HEK293 (cell line): ENCODE measurements at regions not wholly inside any gene's neighbourhood (a gene's known extent, or its start where the extent isn't known, plus 50 kb on each side); places are given as distances from the start of the nearest gene placed in this dataset.

Experiments
- CTCF ChIA-PET: fragments of 350-600 bp; formaldehyde crosslinking; extraction: SDS; loops from one replicate; lab custom pipeline; 2021; ENCODE audit warnings: antibody characterized with exemption; lab: Yijun Ruan, JAX
- POLR2A ChIA-PET: fragments of 300-600 bp; formaldehyde crosslinking; extraction: SDS; loops from one replicate; lab custom pipeline; 2020; ENCODE audit warnings: antibody characterized with exemption, inconsistent platforms; lab: Yijun Ruan, JAX
- H3K27ac ChIP-seq: fragments of 200-500 bp; sonication (Bioruptor generic); 2 replicates; pipeline ENCODE4 v1.5.1; 2014; ENCODE audit warnings: low read depth, low read length, control low read depth, inconsistent platforms; ENCODE audit errors: extremely low read depth
- H3K36me3 ChIP-seq, 2 experiments: fragments of 200-500 bp in 1 of 2; sonication (Bioruptor generic) in 1 of 2; 1 replicate in 1 of 2; 2 replicates in 1 of 2; pipeline ENCODE4 v1.5.1; 2014 to 2017; ENCODE audit warnings: inconsistent platforms in 2 of 2, low read length in 2 of 2; ENCODE audit not compliant: control insufficient read depth in 2 of 2, insufficient read depth in 1 of 2
- H3K4me1 ChIP-seq: fragments of 200-500 bp; sonication (Bioruptor generic); 2 replicates; pipeline ENCODE4 v1.5.1; 2014; ENCODE audit warnings: mild to moderate bottlenecking, low read length, inconsistent platforms; ENCODE audit not compliant: control insufficient read depth, insufficient read depth
- H3K4me3 ChIP-seq: 2 replicates; pipeline ENCODE4 v1.5.1; 2011; ENCODE audit warnings: low read depth, mild to moderate bottlenecking, control low read depth, low read length, moderate library complexity
- H3K9me3 ChIP-seq: fragments of 200-500 bp; sonication (Bioruptor generic); 2 replicates; pipeline ENCODE4 v1.5.1; 2014; ENCODE audit warnings: low read depth, low read length, inconsistent platforms; ENCODE audit not compliant: control insufficient read depth, insufficient read depth
- BCL11A ChIP-seq: fragments of 450-650 bp; formaldehyde crosslinking; IDR thresholded peaks from 2 replicates; pipeline ENCODE4 v1.5.1; 2016; ENCODE audit warnings: low read depth, missing biosample characterization, missing genetic modification characterization
- EGR2 ChIP-seq: fragments of 450-650 bp; formaldehyde crosslinking; IDR thresholded peaks from 2 replicates; pipeline ENCODE4 v1.5.1; 2016; ENCODE audit warnings: low read depth, missing biosample characterization, missing genetic modification characterization
- HOXC10 ChIP-seq: sonication (generic); formaldehyde crosslinking; IDR thresholded peaks from 2 replicates; pipeline ENCODE4 v1.8.1; 2023; ENCODE audit warnings: mild to moderate bottlenecking, missing genetic modification reagents
- HOXD13 ChIP-seq: sonication (generic); formaldehyde crosslinking; IDR thresholded peaks from 2 replicates; pipeline ENCODE4 v1.8.0; 2022; ENCODE audit warnings: missing genetic modification reagents, borderline replicate concordance
- TRIM28 ChIP-seq: IDR thresholded peaks from 2 replicates; pipeline ENCODE4 v1.6.1; 2011; ENCODE audit warnings: low read length, control low read depth, borderline replicate concordance
- YY1 ChIP-seq: fragments of 450-650 bp; formaldehyde crosslinking; IDR thresholded peaks from 2 replicates; pipeline ENCODE4 v1.5.1; 2018; ENCODE audit warnings: missing biosample characterization, missing genetic modification characterization
- ZFHX2 ChIP-seq: fragments of 450-650 bp; formaldehyde crosslinking; conservative IDR thresholded peaks from 2 replicates; pipeline ENCODE4 v1.5.1; 2016; ENCODE audit warnings: missing biosample characterization, missing genetic modification characterization
- ZNF10 ChIP-seq: fragments of 450-650 bp; formaldehyde crosslinking; IDR thresholded peaks from 2 replicates; pipeline ENCODE4 v1.5.1; 2017; ENCODE audit warnings: missing biosample characterization, missing genetic modification characterization
- ZNF114 ChIP-seq: fragments of 450-650 bp; formaldehyde crosslinking; IDR thresholded peaks from 2 replicates; pipeline ENCODE4 v1.5.0; 2017; ENCODE audit warnings: missing biosample characterization, missing genetic modification characterization
- ZNF2 ChIP-seq: fragments of 450-650 bp; formaldehyde crosslinking; IDR thresholded peaks from 2 replicates; pipeline ENCODE4 v1.5.1; 2016; ENCODE audit warnings: missing biosample characterization, missing genetic modification characterization
- ZNF274 ChIP-seq, 2 experiments: fragments of 200-500 bp in 1 of 2; fragments of 450-650 bp in 1 of 2; sonication (Bioruptor generic) in 1 of 2; formaldehyde crosslinking in 1 of 2; IDR thresholded peaks; 2 replicates each; pipeline versions ENCODE4 v1.5.1 to v1.6.1; 2014 to 2016; ENCODE audit warnings: borderline replicate concordance in 1 of 2, inconsistent platforms in 1 of 2, low read length in 1 of 2, missing biosample characterization in 1 of 2, missing genetic modification characterization in 1 of 2
- ZNF311 ChIP-seq: fragments of 450-650 bp; formaldehyde crosslinking; IDR thresholded peaks from 2 replicates; pipeline ENCODE4 v1.5.1; 2017; ENCODE audit warnings: missing biosample characterization, missing genetic modification characterization, borderline replicate concordance
- ZNF423 ChIP-seq: fragments of 450-650 bp; formaldehyde crosslinking; IDR thresholded peaks from 2 replicates; pipeline ENCODE4 v1.5.1; 2016; ENCODE audit warnings: missing biosample characterization, missing genetic modification characterization
- ZNF530 ChIP-seq: fragments of 450-650 bp; formaldehyde crosslinking; IDR thresholded peaks from 2 replicates; pipeline ENCODE4 v1.5.1; 2016; ENCODE audit warnings: low read depth, missing biosample characterization, missing genetic modification characterization
- ZSCAN30 ChIP-seq: fragments of 450-650 bp; IDR thresholded peaks from 2 replicates; pipeline ENCODE4 v1.5.1; 2018; ENCODE audit warnings: missing biosample characterization, mild to moderate bottlenecking, missing genetic modification characterization, moderate library complexity
- TF ChIP-seq, protein P1 (sequence below): fragments of 450-650 bp; formaldehyde crosslinking; IDR thresholded peaks from 2 replicates; pipeline ENCODE4 v1.5.1; 2016; ENCODE audit warnings: missing biosample characterization, missing genetic modification characterization
- TF ChIP-seq, protein P2 (sequence below): fragments of 450-650 bp; formaldehyde crosslinking; optimal IDR thresholded peaks from 2 replicates; pipeline ENCODE3; 2016; ENCODE audit warnings: missing biosample characterization, mild to moderate bottlenecking, missing genetic modification characterization
- TF ChIP-seq, protein P3 (sequence below): fragments of 450-650 bp; formaldehyde crosslinking; IDR thresholded peaks from 2 replicates; pipeline ENCODE4 v1.5.1; 2016; ENCODE audit warnings: missing biosample characterization, missing genetic modification characterization

DNA sequence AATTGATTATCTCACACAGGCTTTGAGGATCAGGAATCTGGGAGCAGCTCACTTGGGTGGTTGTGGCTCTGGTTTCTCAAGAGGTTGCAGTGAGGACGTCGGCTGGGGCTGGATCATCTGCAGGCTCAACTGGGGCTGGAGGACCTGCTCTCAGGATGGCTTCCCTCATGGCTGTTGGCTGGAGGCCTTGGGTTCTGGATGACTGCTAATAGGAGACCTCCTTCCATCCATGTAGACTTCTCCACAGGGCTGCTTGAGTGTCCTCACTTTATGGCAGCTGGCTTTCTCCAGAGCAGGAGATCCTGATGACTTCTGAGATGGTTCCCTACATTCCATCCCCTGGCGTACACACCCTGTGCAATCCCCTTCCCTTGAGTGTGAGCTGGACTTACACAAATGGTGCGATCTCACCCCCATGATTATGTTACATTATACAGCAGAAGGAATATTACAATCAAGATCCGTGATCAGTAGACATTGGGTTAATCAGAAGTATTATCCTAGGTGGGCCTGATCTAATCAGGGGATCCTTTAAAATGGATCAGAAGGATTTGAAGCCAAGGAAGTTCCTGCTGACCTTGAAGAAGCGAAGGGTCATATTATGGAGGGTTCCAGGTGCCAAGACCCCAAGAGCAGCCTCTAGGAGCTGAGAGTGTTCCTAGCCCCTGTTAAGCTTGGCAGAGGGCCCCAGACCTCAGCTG is 122.2 kb downstream of the CXCL12 start:
- ChIA-PET POLR2A (no interaction called here), CTCF (no interaction called here)
- Histone ChIP-seq H3K4me1 (no peaks in the 10 kb centered on the region), H3K4me3 (no peak overlapping the region), H3K9me3 (no peaks in the 10 kb centered on the region), H3K36me3 (no peaks in the 10 kb centered on the region), H3K27ac (no peak overlapping the region)
- no peak for TF ChIP-seq ZNF274 (IDR thresholded peaks at IDR 0.05; ENCODE audit: low read length)
- no peak for TF ChIP-seq ZNF274 (tag by site-specific recombination; IDR thresholded peaks at IDR 0.05; ENCODE audit: borderline replicate concordance)
- peak; percentile 76; the same call in 1 of the 2 replicates for TF ChIP-seq ZNF10 (tag by site-specific recombination)
- no peak for TF ChIP-seq ZNF311 (tag by site-specific recombination)
- no peak for TF ChIP-seq ZSCAN30 (tag by site-specific recombination)
- TF ChIP-seq HOXC10 (CRISPR knock-in tag), result no peak

DNA sequence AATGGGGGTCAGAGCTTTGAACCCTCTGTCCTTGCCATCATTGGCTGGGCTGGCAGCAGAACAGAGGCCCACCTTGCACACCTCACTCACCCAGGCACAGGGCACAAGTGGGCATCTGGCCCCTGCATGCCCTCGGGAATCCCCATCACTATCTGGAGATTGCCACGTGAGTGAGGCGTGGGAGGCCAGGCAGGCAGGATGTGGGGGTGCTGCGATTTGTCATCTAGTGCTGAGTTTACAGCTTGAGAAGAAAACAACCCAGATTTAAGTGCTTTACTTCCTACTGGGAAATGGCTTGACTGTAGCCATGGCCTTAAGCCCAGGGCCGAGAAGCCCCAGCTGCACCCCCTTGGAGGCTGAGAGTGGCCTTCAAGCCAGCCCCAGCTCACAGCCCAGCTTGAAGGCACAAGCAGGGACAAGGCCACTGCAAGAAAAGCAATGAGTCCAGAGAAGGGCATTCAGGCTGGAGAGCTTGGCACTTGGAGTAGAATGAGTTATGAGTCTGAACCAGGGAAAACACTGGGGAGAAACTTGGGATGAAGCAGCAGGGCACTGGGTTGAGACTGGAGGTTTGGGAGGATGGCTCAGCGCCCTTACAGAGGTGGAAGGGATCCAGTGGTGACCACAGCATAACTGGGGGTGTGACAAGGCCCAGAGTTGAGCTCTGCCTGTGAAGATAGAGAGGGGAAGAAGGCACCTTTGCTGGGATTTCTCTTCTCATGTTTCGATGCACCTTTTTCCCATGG is 123.0 kb downstream of the CXCL12 start:
- Histone ChIP-seq H3K4me3 (no peak overlapping the region), H3K36me3 (no peaks in the 10 kb centered on the region), H3K27ac (no peak overlapping the region), H3K9me3 (no peaks in the 10 kb centered on the region), H3K4me1 (no peaks in the 10 kb centered on the region)
- TF ChIP-seq EGR2 (peak; percentile 34; the same call in 1 of the 2 replicates), YY1 (tag by site-specific recombination) (no peak), BCL11A (no peak), ZNF423 (no peak), ZNF114 (no peak), ZNF2 (tag by site-specific recombination) (no peak), TRIM28 (no peak), ZFHX2 (peak; percentile 49), HOXD13 (CRISPR knock-in tag) (no peak), ZNF530 (no peak)
- TF ChIP-seq, protein P1, sequence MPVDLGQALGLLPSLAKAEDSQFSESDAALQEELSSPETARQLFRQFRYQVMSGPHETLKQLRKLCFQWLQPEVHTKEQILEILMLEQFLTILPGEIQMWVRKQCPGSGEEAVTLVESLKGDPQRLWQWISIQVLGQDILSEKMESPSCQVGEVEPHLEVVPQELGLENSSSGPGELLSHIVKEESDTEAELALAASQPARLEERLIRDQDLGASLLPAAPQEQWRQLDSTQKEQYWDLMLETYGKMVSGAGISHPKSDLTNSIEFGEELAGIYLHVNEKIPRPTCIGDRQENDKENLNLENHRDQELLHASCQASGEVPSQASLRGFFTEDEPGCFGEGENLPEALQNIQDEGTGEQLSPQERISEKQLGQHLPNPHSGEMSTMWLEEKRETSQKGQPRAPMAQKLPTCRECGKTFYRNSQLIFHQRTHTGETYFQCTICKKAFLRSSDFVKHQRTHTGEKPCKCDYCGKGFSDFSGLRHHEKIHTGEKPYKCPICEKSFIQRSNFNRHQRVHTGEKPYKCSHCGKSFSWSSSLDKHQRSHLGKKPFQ (tag by site-specific recombination), result no peak
- TF ChIP-seq, protein P2, sequence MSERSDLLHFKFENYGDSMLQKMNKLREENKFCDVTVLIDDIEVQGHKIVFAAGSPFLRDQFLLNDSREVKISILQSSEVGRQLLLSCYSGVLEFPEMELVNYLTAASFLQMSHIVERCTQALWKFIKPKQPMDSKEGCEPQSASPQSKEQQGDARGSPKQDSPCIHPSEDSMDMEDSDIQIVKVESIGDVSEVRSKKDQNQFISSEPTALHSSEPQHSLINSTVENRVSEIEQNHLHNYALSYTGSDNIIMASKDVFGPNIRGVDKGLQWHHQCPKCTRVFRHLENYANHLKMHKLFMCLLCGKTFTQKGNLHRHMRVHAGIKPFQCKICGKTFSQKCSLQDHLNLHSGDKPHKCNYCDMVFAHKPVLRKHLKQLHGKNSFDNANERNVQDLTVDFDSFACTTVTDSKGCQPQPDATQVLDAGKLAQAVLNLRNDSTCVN (tag by site-specific recombination), result no peak
- TF ChIP-seq, protein P3, sequence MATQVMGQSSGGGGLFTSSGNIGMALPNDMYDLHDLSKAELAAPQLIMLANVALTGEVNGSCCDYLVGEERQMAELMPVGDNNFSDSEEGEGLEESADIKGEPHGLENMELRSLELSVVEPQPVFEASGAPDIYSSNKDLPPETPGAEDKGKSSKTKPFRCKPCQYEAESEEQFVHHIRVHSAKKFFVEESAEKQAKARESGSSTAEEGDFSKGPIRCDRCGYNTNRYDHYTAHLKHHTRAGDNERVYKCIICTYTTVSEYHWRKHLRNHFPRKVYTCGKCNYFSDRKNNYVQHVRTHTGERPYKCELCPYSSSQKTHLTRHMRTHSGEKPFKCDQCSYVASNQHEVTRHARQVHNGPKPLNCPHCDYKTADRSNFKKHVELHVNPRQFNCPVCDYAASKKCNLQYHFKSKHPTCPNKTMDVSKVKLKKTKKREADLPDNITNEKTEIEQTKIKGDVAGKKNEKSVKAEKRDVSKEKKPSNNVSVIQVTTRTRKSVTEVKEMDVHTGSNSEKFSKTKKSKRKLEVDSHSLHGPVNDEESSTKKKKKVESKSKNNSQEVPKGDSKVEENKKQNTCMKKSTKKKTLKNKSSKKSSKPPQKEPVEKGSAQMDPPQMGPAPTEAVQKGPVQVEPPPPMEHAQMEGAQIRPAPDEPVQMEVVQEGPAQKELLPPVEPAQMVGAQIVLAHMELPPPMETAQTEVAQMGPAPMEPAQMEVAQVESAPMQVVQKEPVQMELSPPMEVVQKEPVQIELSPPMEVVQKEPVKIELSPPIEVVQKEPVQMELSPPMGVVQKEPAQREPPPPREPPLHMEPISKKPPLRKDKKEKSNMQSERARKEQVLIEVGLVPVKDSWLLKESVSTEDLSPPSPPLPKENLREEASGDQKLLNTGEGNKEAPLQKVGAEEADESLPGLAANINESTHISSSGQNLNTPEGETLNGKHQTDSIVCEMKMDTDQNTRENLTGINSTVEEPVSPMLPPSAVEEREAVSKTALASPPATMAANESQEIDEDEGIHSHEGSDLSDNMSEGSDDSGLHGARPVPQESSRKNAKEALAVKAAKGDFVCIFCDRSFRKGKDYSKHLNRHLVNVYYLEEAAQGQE (tag by site-specific recombination), result no peak
- ChIA-PET CTCF (no interaction called here), POLR2A (no interaction called here)
